ENCODE measurements at regions not wholly inside any gene's neighbourhood (a gene's known extent, or its start where the extent isn't known, plus 50 kb on each side); places are given as distances from the start of the nearest gene placed in this dataset.

DNA sequence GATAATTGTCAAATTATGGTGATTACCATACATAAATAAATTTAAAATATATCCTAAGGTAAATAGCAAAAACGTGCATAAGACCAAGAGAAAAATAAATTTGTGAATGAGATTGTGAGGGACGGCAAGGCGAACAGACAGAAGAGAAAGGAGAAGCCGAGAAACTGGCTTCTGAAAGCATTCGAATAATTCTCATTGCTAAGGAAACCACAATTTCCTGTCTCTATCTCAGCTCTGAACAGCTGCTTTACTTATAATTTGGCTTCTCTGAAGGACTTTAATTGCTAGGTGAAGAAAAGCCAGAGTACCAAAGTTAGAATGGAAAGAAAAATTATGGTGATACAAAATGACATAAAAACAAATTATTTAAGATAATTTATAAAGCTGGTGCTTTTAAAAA, 79.0 kb upstream of the RGS17 start:
- no peak for DNase-seq

DNA sequence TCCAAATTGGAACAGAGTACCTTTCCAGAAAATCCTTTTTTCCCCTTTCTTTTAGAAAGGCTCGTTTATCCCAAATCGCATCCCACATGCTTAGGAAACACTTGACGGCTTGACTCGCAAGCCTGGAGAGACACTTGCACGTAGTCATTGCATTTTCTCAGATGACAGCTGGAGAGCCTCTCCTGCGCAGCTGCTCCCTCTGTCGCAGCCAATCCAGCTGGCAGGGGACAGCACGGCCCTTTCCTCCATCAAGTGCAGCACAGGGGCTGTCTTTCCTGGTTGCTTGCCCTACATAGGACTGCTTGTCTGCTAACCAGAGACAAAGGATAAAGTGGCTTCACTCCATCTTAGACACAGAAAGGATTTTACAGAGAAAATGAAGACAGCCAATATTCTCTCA, 77.6 kb upstream of the RGS17 start:
- DNase-seq, result no peak

DNA sequence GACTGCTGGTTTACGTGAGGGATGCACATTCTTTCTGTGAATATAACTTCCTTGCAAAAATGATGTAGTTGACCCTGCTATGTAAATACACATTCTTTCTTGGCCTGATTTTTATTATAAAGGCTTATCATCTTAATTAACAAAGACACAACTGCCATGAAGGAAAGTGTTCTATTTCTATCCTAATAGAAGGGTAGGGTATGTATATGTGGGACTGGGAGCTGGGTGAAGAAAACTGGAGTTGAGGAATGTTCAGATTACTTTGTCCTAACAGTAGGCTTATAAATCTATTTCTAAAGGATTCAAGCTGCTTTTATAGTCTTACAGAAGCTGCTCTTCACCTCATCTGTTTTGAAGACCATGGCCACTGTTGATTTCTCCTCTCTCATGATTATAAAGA, 76.5 kb upstream of the RGS17 start:
- no peak for DNase-seq

DNA sequence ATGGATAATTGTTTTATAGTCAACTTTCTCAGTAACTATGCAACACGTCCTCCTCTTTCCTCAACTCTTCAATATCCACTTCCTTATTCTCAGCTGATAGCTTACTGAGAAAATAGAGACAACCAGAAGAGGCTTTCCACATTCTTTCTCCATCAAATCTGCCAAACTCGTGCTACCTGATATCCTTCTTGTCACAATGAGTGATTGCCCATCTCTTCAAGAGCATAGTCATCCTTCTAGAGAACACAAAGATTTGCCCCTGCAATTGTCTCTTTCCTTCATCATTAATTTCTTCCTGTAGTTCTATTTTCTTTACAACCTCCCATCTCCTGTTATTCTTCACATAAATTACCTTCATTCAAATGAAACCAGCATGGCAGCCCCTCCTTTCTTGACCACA, 75.9 kb upstream of the RGS17 start:
- no peak for DNase-seq

DNA sequence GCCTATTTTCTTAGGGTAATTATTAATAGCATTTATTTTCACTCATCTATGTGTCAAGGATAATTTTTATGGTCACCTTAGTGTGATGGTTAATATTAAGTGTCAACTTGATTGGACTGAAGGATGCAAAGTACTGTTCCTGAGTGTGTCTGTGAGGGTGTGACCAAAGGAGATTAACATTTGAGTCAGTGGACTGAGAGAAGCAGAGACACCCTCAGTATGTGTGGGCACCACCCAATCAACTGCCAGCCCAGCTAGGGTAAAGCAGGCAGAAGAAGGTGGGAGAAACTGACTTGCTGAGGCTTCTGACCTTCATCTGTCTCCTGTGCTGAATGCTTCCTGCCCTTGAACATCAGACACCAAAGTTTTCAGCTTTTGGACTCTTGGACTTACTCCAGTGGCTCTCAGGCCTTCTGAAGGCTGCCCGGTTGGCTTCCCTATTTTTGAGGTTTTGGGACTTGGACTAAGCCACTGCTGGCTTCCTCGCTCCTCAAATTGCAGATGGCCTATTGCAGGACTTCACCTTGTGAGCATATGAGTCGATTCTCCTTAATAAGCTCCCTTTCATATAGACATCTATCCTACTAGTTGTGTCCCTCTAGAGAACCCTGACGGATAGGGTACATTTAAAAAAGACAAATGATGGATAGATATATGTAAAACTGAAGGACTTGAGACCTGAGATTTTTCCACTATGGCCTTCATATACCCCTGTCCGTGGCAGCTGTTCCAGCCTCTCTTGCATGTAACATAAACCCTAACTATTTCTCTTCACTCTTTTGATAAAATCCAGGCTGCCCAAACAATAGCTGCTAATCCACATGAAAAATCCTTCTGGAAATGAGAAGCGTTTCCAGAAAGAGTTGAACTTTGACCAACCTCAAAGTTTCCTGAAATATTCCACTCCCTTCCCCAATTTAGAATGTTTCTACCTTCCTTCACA, 62.1 kb upstream of the RGS17 start:
- no peak for DNase-seq

DNA sequence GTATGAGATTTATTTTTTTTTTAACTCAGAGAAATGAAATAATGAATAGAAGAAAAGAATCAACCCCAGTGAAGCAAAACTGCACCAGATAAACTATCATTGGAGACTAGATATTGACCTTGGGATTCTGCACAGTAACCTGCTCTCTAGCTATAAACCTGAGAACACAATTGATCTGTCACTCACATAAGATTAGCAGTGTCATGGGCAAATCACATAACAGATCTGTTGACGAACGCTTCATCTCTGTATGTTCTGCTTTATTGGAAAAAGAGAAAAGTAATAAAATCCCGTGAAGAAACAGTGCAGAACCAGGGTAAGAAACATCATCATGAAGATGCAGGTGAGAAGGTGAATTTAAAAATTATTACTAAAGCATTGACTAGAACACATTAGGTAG, 52.8 kb upstream of the RGS17 start:
- no peak for DNase-seq
